SK-N-SH (cell line): ENCODE measurements at regions not wholly inside any gene's neighbourhood (a gene's known extent, or its start where the extent isn't known, plus 50 kb on each side); places are given as distances from the start of the nearest gene placed in this dataset.
A peak's percentile ranks its signal among the peaks of the same experiment; 100 is the strongest.

ENCODE experiments used
- CTCF ChIA-PET: fragments of 300-600, 350-600 bp; formaldehyde crosslinking; extraction: SDS; loops from one replicate; lab custom pipeline; 2021; lab: Yijun Ruan, JAX
- POLR2A ChIA-PET: fragments of 350-600 bp; sonication (Branson Sonifier 250); formaldehyde crosslinking; extraction: SDS; loops from one replicate; lab custom pipeline; 2020; ENCODE audit warnings: antibody characterized with exemption, inconsistent platforms; lab: Yijun Ruan, JAX
- DNase-seq: peaks from one replicate; pipeline ENCODE4 v3.0.0; 2012
- H2AFZ ChIP-seq: fragments of 200-600 bp; sonication (generic); 2 replicates; pipeline ENCODE4 v1.8.1; 2016; ENCODE audit warnings: antibody characterized with exemption, mild to moderate bottlenecking, low read depth
- H3F3A ChIP-seq: fragments of 200-600 bp; sonication (generic); replicated peaks from 2 replicates; pipeline ENCODE3; 2016; ENCODE audit warnings: antibody characterized with exemption, mild to moderate bottlenecking; ENCODE audit not compliant: insufficient read depth
- H3K27ac ChIP-seq, 2 experiments: fragments of 200-500 bp in 1 of 2; fragments of 200-600 bp in 1 of 2; sonication (Bioruptor generic) in 1 of 2; sonication (generic), shearing (Covaris generic) in 1 of 2; 2 replicates each; pipeline versions ENCODE4 v1.5.1 to v1.6.1; 2014 to 2016; ENCODE audit warnings: low read depth in 2 of 2, inconsistent platforms in 1 of 2, low read length in 1 of 2, mild to moderate bottlenecking in 1 of 2, mixed read lengths in 1 of 2
- H3K27me3 ChIP-seq: fragments of 200-600 bp; sonication (generic), shearing (Covaris generic); 2 replicates; pipeline ENCODE4 v1.6.1; 2016; ENCODE audit warnings: mixed run types; ENCODE audit not compliant: insufficient read depth
- H3K36me3 ChIP-seq, 2 experiments: fragments of 200-500 bp in 1 of 2; fragments of 200-600 bp in 1 of 2; sonication (Bioruptor generic) in 1 of 2; sonication (generic) in 1 of 2; replicated peaks in 1 of 2; 2 replicates each; pipeline versions ENCODE3 to v1.5.1; 2014 to 2016; ENCODE audit warnings: low read length in 1 of 2, mild to moderate bottlenecking in 1 of 2; ENCODE audit not compliant: insufficient read depth in 2 of 2, control insufficient read depth in 1 of 2
- H3K4me1 ChIP-seq, 2 experiments: fragments of 200-500 bp in 1 of 2; fragments of 200-600 bp in 1 of 2; sonication (Bioruptor generic) in 1 of 2; sonication (generic), shearing (Covaris generic) in 1 of 2; 2 replicates each; pipeline versions ENCODE4 v1.5.1 to v1.6.1; 2014 to 2016; ENCODE audit warnings: low read depth in 1 of 2, low read length in 1 of 2, mixed run types in 1 of 2; ENCODE audit not compliant: insufficient read depth in 2 of 2, control insufficient read depth in 1 of 2
- H3K4me2 ChIP-seq: fragments of 200-600 bp; sonication (generic), shearing (Covaris generic); 2 replicates; pipeline ENCODE4 v1.6.1; 2017; ENCODE audit warnings: mixed run types
- H3K4me3 ChIP-seq, 2 experiments: fragments of 200-500 bp in 1 of 2; fragments of 200-600 bp in 1 of 2; sonication (Bioruptor generic) in 1 of 2; sonication (generic), shearing (Covaris generic) in 1 of 2; 2 replicates each; pipeline versions ENCODE4 v1.5.1 to v1.8.1; 2014 to 2016; ENCODE audit warnings: low read depth in 2 of 2, inconsistent platforms in 1 of 2, low read length in 1 of 2, mild to moderate bottlenecking in 1 of 2, mixed read lengths in 1 of 2, moderate library complexity in 1 of 2
- H3K79me2 ChIP-seq: fragments of 200-600 bp; sonication (generic); 2 replicates; pipeline ENCODE4 v1.8.1; 2017; ENCODE audit warnings: mild to moderate bottlenecking; ENCODE audit not compliant: insufficient read depth
- H3K9ac ChIP-seq: fragments of 200-600 bp; sonication (generic); 2 replicates; pipeline ENCODE4 v1.6.1; 2017; ENCODE audit warnings: mixed run types
- H3K9me2 ChIP-seq: fragments of 200-600 bp; sonication (generic); 2 replicates; pipeline ENCODE4 v1.6.1; 2017; ENCODE audit warnings: mixed run types
- H3K9me3 ChIP-seq: fragments of 200-600 bp; sonication (generic); 2 replicates; pipeline ENCODE4 v1.6.1; 2017; ENCODE audit warnings: mixed run types, mild to moderate bottlenecking, moderate library complexity
- H4K20me1 ChIP-seq: fragments of 200-600 bp; sonication (generic); 2 replicates; pipeline ENCODE4 v1.6.1; 2017; ENCODE audit warnings: mild to moderate bottlenecking, mixed run types; ENCODE audit not compliant: insufficient read depth
- CHD2 ChIP-seq: fragments of 150-350 bp; IDR thresholded peaks from 2 replicates; pipeline ENCODE4 v1.6.1; 2018; ENCODE audit warnings: low read length; ENCODE audit not compliant: partially characterized antibody
- EP300 ChIP-seq, 2 experiments: IDR thresholded peaks; 2 replicates each; pipeline versions ENCODE4 v1.4.0 to v1.6.1; 2012; ENCODE audit warnings: borderline replicate concordance in 1 of 2, low read depth in 1 of 2, low read length in 1 of 2
- GATA2 ChIP-seq: sonication (generic); formaldehyde crosslinking; IDR thresholded peaks from 2 replicates; pipeline ENCODE4 v1.5.0; 2020; ENCODE audit warnings: mild to moderate bottlenecking, missing genetic modification reagents
- MXI1 ChIP-seq: IDR thresholded peaks from 2 replicates; pipeline ENCODE4 v1.6.1; 2012; ENCODE audit warnings: mild to moderate bottlenecking, low read depth, low read length, improper control_type of control experiment
- RCOR1 ChIP-seq: fragments of 150-350 bp; IDR thresholded peaks from 2 replicates; pipeline ENCODE4 v1.6.1; 2017; ENCODE audit warnings: antibody characterized with exemption, low read length
- RFX5 ChIP-seq: IDR thresholded peaks from 2 replicates; pipeline ENCODE4 v1.6.1; 2012; ENCODE audit warnings: mild to moderate bottlenecking, improper control_type of control experiment, low read length
- RXRA ChIP-seq: IDR thresholded peaks from 2 replicates; pipeline ENCODE4 v1.4.0; 2012; ENCODE audit warnings: low read depth, mild to moderate bottlenecking, borderline replicate concordance
- TCF12 ChIP-seq: IDR thresholded peaks from 2 replicates; pipeline ENCODE4 v1.4.0; 2012
- WGBS: methylation state at CpG from one replicate; pipeline ENCODE4 v1.1.6; 2017; ENCODE audit warnings: low lambda C conversion rate; 5-methylcytosine and 5-hydroxymethylcytosine counted together

- H3K9ac ChIP-seq = no peak overlapping the region
- 11% methylated on average over 2 of the region's 2 CpGs for WGBS
- no peaks in the 10 kb centered on the region for H3F3A ChIP-seq
- ChIA-PET POLR2A (no interaction called here), CTCF (no interaction called here)
- H3K27ac ChIP-seq = peak overlapping the region in 1 of 2 experiments; percentile 16; a peak in 1 of 4 replicates
- no peaks in the 10 kb centered on the region for H4K20me1 ChIP-seq
- H3K9me3 ChIP-seq = no peaks in the 10 kb centered on the region
- H3K79me2 ChIP-seq = no peaks in the 10 kb centered on the region
- H3K4me2 ChIP-seq = no peak overlapping the region
- no peak overlapping the region for H2AFZ ChIP-seq
- TF ChIP-seq GATA2 (CRISPR knock-in tag) (peak; percentile 41; the same call in 1 of the 2 replicates), CHD2 (peak; percentile 52), RXRA (no peak), EP300 (IDR thresholded peaks at IDR 0.05; ENCODE audit: borderline replicate concordance in 1 of 2, low read depth in 1 of 2, low read length in 1 of 2) (peak in 1 of 2 experiments; percentile 64; a peak in 1 of 4 replicates), RCOR1 (peak; percentile 98)
- TF ChIP-seq, all 33 proteins: peak for 4
- Histone ChIP-seq H3K27me3 (no peaks in the 10 kb centered on the region), H3K36me3 (no peaks in the 10 kb centered on the region), H3K9me2 (no peaks in the 10 kb centered on the region), H3K4me1 (peaks cover 0 to 7% of the 10 kb centered on the region in 2 experiments; a peak in 2 of 4 replicates), H3K4me3 (no peak overlapping the region)
- peak; percentile 48 for DNase-seq
These were observed 337.4 kb upstream of the PIK3C3 start for GRCh38 chr18:41617647-41618046.

GRCh38 chr18:41613003-41613609, 341.9 kb upstream of the PIK3C3 start:
- H3K9ac ChIP-seq = no peak overlapping the region
- ChIA-PET CTCF (interaction anchor here (0.6 to 1.2 kb wide), 2 partner anchors 9 to 65 kb away, joined by 3 read pairs; no protein-coding TSS in a partner anchor), POLR2A (no interaction called here)
- DNase-seq = no peak
- H3K9me3 ChIP-seq = no peaks in the 10 kb centered on the region
- peaks cover 0 to 7% of the 10 kb centered on the region in 2 experiments; a peak in 2 of 4 replicates for H3K4me1 ChIP-seq
- TF ChIP-seq GATA2 (CRISPR knock-in tag) = peak; percentile 43; the same call in 1 of the 2 replicates
- no peak for TF ChIP-seq MXI1
- no peak for TF ChIP-seq TCF12
- H3K27ac ChIP-seq = no peak overlapping the region
- H4K20me1 ChIP-seq = no peaks in the 10 kb centered on the region
- no peak overlapping the region for H3K4me2 ChIP-seq
- H3K79me2 ChIP-seq = no peaks in the 10 kb centered on the region
- H3K4me3 ChIP-seq = no peak overlapping the region
- H3F3A ChIP-seq = no peaks in the 10 kb centered on the region
- WGBS = 67% methylated on average over 6 of the region's 6 CpGs
- H3K27me3 ChIP-seq = no peaks in the 10 kb centered on the region
- no peaks in the 10 kb centered on the region for H3K9me2 ChIP-seq
- no peak overlapping the region for H2AFZ ChIP-seq
- no peaks in the 10 kb centered on the region for H3K36me3 ChIP-seq

GRCh38 chr18:41604964-41605363, 350.1 kb upstream of the PIK3C3 start:
- no peak overlapping the region for H3K4me3 ChIP-seq
- H3K4me1 ChIP-seq = no peaks in the 10 kb centered on the region
- POLR2A ChIA-PET = no interaction called here
- no peaks in the 10 kb centered on the region for H3K27me3 ChIP-seq
- H3K79me2 ChIP-seq = no peaks in the 10 kb centered on the region
- no peak overlapping the region for H3K4me2 ChIP-seq
- TF ChIP-seq RFX5 (no peak), RXRA (no peak)
- H2AFZ ChIP-seq = no peak overlapping the region
- DNase-seq = no peak
- WGBS = 42% methylated on average over 5 of the region's 5 CpGs
- H3F3A ChIP-seq = no peaks in the 10 kb centered on the region
- no peaks in the 10 kb centered on the region for H3K9me2 ChIP-seq
- H3K9ac ChIP-seq = no peak overlapping the region
- no peaks in the 10 kb centered on the region for H3K36me3 ChIP-seq
- CTCF ChIA-PET = interaction anchor here (1.4 kb wide), 1 partner anchor 16 kb away, joined by 3 read pairs; no protein-coding TSS in a partner anchor
- H4K20me1 ChIP-seq = no peaks in the 10 kb centered on the region
- no peaks in the 10 kb centered on the region for H3K9me3 ChIP-seq
- no peak overlapping the region for H3K27ac ChIP-seq
